ENCODE measurements at regions not wholly inside any gene's neighbourhood (a gene's known extent, or its start where the extent isn't known, plus 50 kb on each side); places are given as distances from the start of the nearest gene placed in this dataset.

GRCh38 chr12:115519887-115520286 is 757.6 kb downstream of the MED13L start:
- H3K36me3 ChIP-seq (ENCODE audit: control insufficient read depth in 4 of 4, insufficient read depth in 4 of 4, low read length in 3 of 4) = no peaks in the 10 kb centered on the region
- peaks cover 0 to 2% (median 0%) of the 10 kb centered on the region in 5 experiments for H3K27me3 ChIP-seq (replicated peaks in 2 of 5; ENCODE audit: control insufficient read depth in 4 of 5, insufficient read depth in 5 of 5, low read length in 4 of 5)
- POLR2A ChIA-PET = no interaction called here
- H3K9me3 ChIP-seq (ENCODE audit: control extremely low read depth in 1 of 5, control insufficient read depth in 4 of 5, insufficient read depth in 2 of 5, low read depth in 1 of 5, low read length in 4 of 5) = peaks cover 0 to 8% (median 0%) of the 10 kb centered on the region in 5 experiments
- CTCF ChIA-PET = interaction anchor here (1.9 kb wide), 1 partner anchor 10 kb away, joined by 7 read pairs; no protein-coding TSS in a partner anchor
- H3K27ac ChIP-seq (ENCODE audit: insufficient read depth in 1 of 2, low read depth in 1 of 2, low read length in 2 of 2, poor library complexity in 1 of 2, severe bottlenecking in 2 of 2) = no peak overlapping the region
- H3K4me1 ChIP-seq (ENCODE audit: control extremely low read depth in 1 of 4, control insufficient read depth in 4 of 4, insufficient read depth in 4 of 4, low read length in 3 of 4) = no peaks in the 10 kb centered on the region
- H3K4me3 ChIP-seq (ENCODE audit: control insufficient read depth in 1 of 7, extremely low read depth in 1 of 7, insufficient read depth in 4 of 7, low read depth in 2 of 7, low read length in 6 of 7) = no peak overlapping the region
- no CpG with 5 or more reads among the region's 2 CpGs for WGBS (ENCODE audit: insufficient coverage)
- DNase-seq = no peak

- H3K36me3 ChIP-seq (ENCODE audit: control insufficient read depth in 4 of 4, insufficient read depth in 4 of 4, low read length in 3 of 4) = no peaks in the 10 kb centered on the region
- no peak for DNase-seq
- ChIA-PET CTCF (interaction anchor here (1.9 kb wide), 1 partner anchor 11 kb away, joined by 7 read pairs; no protein-coding TSS in a partner anchor), POLR2A (no interaction called here)
- H3K27me3 ChIP-seq (replicated peaks in 2 of 5; ENCODE audit: control insufficient read depth in 4 of 5, insufficient read depth in 5 of 5, low read length in 4 of 5) = peaks cover 0 to 2% (median 0%) of the 10 kb centered on the region in 5 experiments
- H3K4me3 ChIP-seq (ENCODE audit: control insufficient read depth in 1 of 7, extremely low read depth in 1 of 7, insufficient read depth in 4 of 7, low read depth in 2 of 7, low read length in 6 of 7) = no peak overlapping the region
- no peak overlapping the region for H3K27ac ChIP-seq (ENCODE audit: insufficient read depth in 1 of 2, low read depth in 1 of 2, low read length in 2 of 2, poor library complexity in 1 of 2, severe bottlenecking in 2 of 2)
- H3K4me1 ChIP-seq (ENCODE audit: control extremely low read depth in 1 of 4, control insufficient read depth in 4 of 4, insufficient read depth in 4 of 4, low read length in 3 of 4) = no peaks in the 10 kb centered on the region
- peaks cover 0 to 8% (median 0%) of the 10 kb centered on the region in 5 experiments for H3K9me3 ChIP-seq (ENCODE audit: control extremely low read depth in 1 of 5, control insufficient read depth in 4 of 5, insufficient read depth in 2 of 5, low read depth in 1 of 5, low read length in 4 of 5)
- WGBS (ENCODE audit: insufficient coverage) = no CpG with 5 or more reads among the region's 1 CpG
Observed at GRCh38 chr12:115519359-115519758, 758.1 kb downstream of the MED13L start.

GRCh38 chr12:115517913-115518312 is 759.6 kb downstream of the MED13L start:
- WGBS (ENCODE audit: insufficient coverage) = no CpG with 5 or more reads among the region's 4 CpGs
- Histone ChIP-seq H3K27me3 (replicated peaks in 2 of 5; ENCODE audit: control insufficient read depth in 4 of 5, insufficient read depth in 5 of 5, low read length in 4 of 5) (peaks cover 0 to 2% (median 0%) of the 10 kb centered on the region in 5 experiments), H3K9me3 (ENCODE audit: control extremely low read depth in 1 of 5, control insufficient read depth in 4 of 5, insufficient read depth in 2 of 5, low read depth in 1 of 5, low read length in 4 of 5) (peaks cover 0 to 10% (median 0%) of the 10 kb centered on the region in 5 experiments), H3K4me1 (ENCODE audit: control extremely low read depth in 1 of 4, control insufficient read depth in 4 of 4, insufficient read depth in 4 of 4, low read length in 3 of 4) (no peaks in the 10 kb centered on the region), H3K27ac (ENCODE audit: insufficient read depth in 1 of 2, low read depth in 1 of 2, low read length in 2 of 2, poor library complexity in 1 of 2, severe bottlenecking in 2 of 2) (no peak overlapping the region), H3K4me3 (ENCODE audit: control insufficient read depth in 1 of 7, extremely low read depth in 1 of 7, insufficient read depth in 4 of 7, low read depth in 2 of 7, low read length in 6 of 7) (no peak overlapping the region), H3K36me3 (ENCODE audit: control insufficient read depth in 4 of 4, insufficient read depth in 4 of 4, low read length in 3 of 4) (no peaks in the 10 kb centered on the region)
- ChIA-PET POLR2A (no interaction called here), CTCF (no interaction called here)
- DNase-seq = no peak

- Histone ChIP-seq H3K9me3 (ENCODE audit: control extremely low read depth in 1 of 5, control insufficient read depth in 4 of 5, insufficient read depth in 2 of 5, low read depth in 1 of 5, low read length in 4 of 5) (peaks cover 0 to 7% (median 0%) of the 10 kb centered on the region in 5 experiments), H3K4me1 (ENCODE audit: control extremely low read depth in 1 of 4, control insufficient read depth in 4 of 4, insufficient read depth in 4 of 4, low read length in 3 of 4) (no peaks in the 10 kb centered on the region), H3K27ac (ENCODE audit: insufficient read depth in 1 of 2, low read depth in 1 of 2, low read length in 2 of 2, poor library complexity in 1 of 2, severe bottlenecking in 2 of 2) (no peak overlapping the region), H3K27me3 (replicated peaks in 2 of 5; ENCODE audit: control insufficient read depth in 4 of 5, insufficient read depth in 5 of 5, low read length in 4 of 5) (peaks cover 0 to 1% (median 0%) of the 10 kb centered on the region in 5 experiments), H3K4me3 (ENCODE audit: control insufficient read depth in 1 of 7, extremely low read depth in 1 of 7, insufficient read depth in 4 of 7, low read depth in 2 of 7, low read length in 6 of 7) (no peak overlapping the region), H3K36me3 (ENCODE audit: control insufficient read depth in 4 of 4, insufficient read depth in 4 of 4, low read length in 3 of 4) (no peaks in the 10 kb centered on the region)
- POLR2A ChIA-PET = no interaction called here
- no peak for DNase-seq
- CTCF ChIA-PET = no interaction called here
Observed at GRCh38 chr12:115511986-115512711, 765.3 kb downstream of the MED13L start.

- no peak overlapping the region for H3K4me3 ChIP-seq (ENCODE audit: control insufficient read depth in 1 of 7, extremely low read depth in 1 of 7, insufficient read depth in 4 of 7, low read depth in 2 of 7, low read length in 6 of 7)
- no peak for DNase-seq
- ChIA-PET POLR2A (no interaction called here), CTCF (no interaction called here)
- no peaks in the 10 kb centered on the region for H3K36me3 ChIP-seq (ENCODE audit: control insufficient read depth in 4 of 4, insufficient read depth in 4 of 4, low read length in 3 of 4)
- H3K27me3 ChIP-seq (replicated peaks in 2 of 5; ENCODE audit: control insufficient read depth in 4 of 5, insufficient read depth in 5 of 5, low read length in 4 of 5) = peaks cover 0 to 1% (median 0%) of the 10 kb centered on the region in 5 experiments
- no peaks in the 10 kb centered on the region for H3K4me1 ChIP-seq (ENCODE audit: control extremely low read depth in 1 of 4, control insufficient read depth in 4 of 4, insufficient read depth in 4 of 4, low read length in 3 of 4)
- H3K9me3 ChIP-seq (ENCODE audit: control extremely low read depth in 1 of 5, control insufficient read depth in 4 of 5, insufficient read depth in 2 of 5, low read depth in 1 of 5, low read length in 4 of 5) = peaks cover 0 to 7% (median 0%) of the 10 kb centered on the region in 5 experiments
- H3K27ac ChIP-seq (ENCODE audit: insufficient read depth in 1 of 2, low read depth in 1 of 2, low read length in 2 of 2, poor library complexity in 1 of 2, severe bottlenecking in 2 of 2) = no peak overlapping the region
- WGBS (ENCODE audit: insufficient coverage) = 87% methylated on average over 2 of the region's 2 CpGs
Observed at GRCh38 chr12:115511305-115511704, 766.2 kb downstream of the MED13L start.

- POLR2A ChIA-PET = no interaction called here
- H3K4me1 ChIP-seq (ENCODE audit: control extremely low read depth in 1 of 4, control insufficient read depth in 4 of 4, insufficient read depth in 4 of 4, low read length in 3 of 4) = peaks cover 0 to 9% (median 6%) of the 10 kb centered on the region in 4 experiments
- CTCF ChIA-PET = no interaction called here
- 100% methylated on average over 4 of the region's 4 CpGs for WGBS (ENCODE audit: insufficient coverage)
- H3K27ac ChIP-seq (ENCODE audit: insufficient read depth in 1 of 2, low read depth in 1 of 2, low read length in 2 of 2, poor library complexity in 1 of 2, severe bottlenecking in 2 of 2) = no peak overlapping the region
- no peak for DNase-seq
- H3K27me3 ChIP-seq (replicated peaks in 2 of 5; ENCODE audit: control insufficient read depth in 4 of 5, insufficient read depth in 5 of 5, low read length in 4 of 5) = peaks cover 0 to 1% (median 0%) of the 10 kb centered on the region in 5 experiments
- no peak overlapping the region for H3K4me3 ChIP-seq (ENCODE audit: control insufficient read depth in 1 of 7, extremely low read depth in 1 of 7, insufficient read depth in 4 of 7, low read depth in 2 of 7, low read length in 6 of 7)
- H3K36me3 ChIP-seq (ENCODE audit: control insufficient read depth in 4 of 4, insufficient read depth in 4 of 4, low read length in 3 of 4) = no peaks in the 10 kb centered on the region
- peaks cover 0 to 2% (median 0%) of the 10 kb centered on the region in 5 experiments for H3K9me3 ChIP-seq (ENCODE audit: control extremely low read depth in 1 of 5, control insufficient read depth in 4 of 5, insufficient read depth in 2 of 5, low read depth in 1 of 5, low read length in 4 of 5)
Observed at GRCh38 chr12:115508990-115509389, 768.5 kb downstream of the MED13L start.

- H3K4me1 ChIP-seq (ENCODE audit: control extremely low read depth in 1 of 4, control insufficient read depth in 4 of 4, insufficient read depth in 4 of 4, low read length in 3 of 4) = peaks cover 4 to 13% (median 10%) of the 10 kb centered on the region in 4 experiments
- no peak overlapping the region for H3K27ac ChIP-seq (ENCODE audit: insufficient read depth in 1 of 2, low read depth in 1 of 2, low read length in 2 of 2, poor library complexity in 1 of 2, severe bottlenecking in 2 of 2)
- WGBS (ENCODE audit: insufficient coverage) = 97% methylated on average over 9 of the region's 10 CpGs
- H3K36me3 ChIP-seq (ENCODE audit: control insufficient read depth in 4 of 4, insufficient read depth in 4 of 4, low read length in 3 of 4) = no peaks in the 10 kb centered on the region
- no peak overlapping the region for H3K4me3 ChIP-seq (ENCODE audit: control insufficient read depth in 1 of 7, extremely low read depth in 1 of 7, insufficient read depth in 4 of 7, low read depth in 2 of 7, low read length in 6 of 7)
- H3K27me3 ChIP-seq (replicated peaks in 2 of 5; ENCODE audit: control insufficient read depth in 4 of 5, insufficient read depth in 5 of 5, low read length in 4 of 5) = peaks cover 0 to 1% (median 0%) of the 10 kb centered on the region in 5 experiments
- H3K9me3 ChIP-seq (ENCODE audit: control extremely low read depth in 1 of 5, control insufficient read depth in 4 of 5, insufficient read depth in 2 of 5, low read depth in 1 of 5, low read length in 4 of 5) = peaks cover 0 to 2% (median 0%) of the 10 kb centered on the region in 5 experiments
- ChIA-PET POLR2A (no interaction called here), CTCF (no interaction called here)
- DNase-seq = no peak
Observed at GRCh38 chr12:115507951-115508722, 769.4 kb downstream of the MED13L start.
